ENCODE measurements at regions not wholly inside any gene's neighbourhood (a gene's known extent, or its start where the extent isn't known, plus 50 kb on each side); places are given as distances from the start of the nearest gene placed in this dataset.

- ChIA-PET POLR2A (no interaction called here), CTCF (no interaction called here), RAD21 (ENCODE audit: low non-redundant PET in 1 of 2, low total read pairs in 2 of 2, uncharacterized antibody in 2 of 2, unreplicated experiment in 2 of 2) (no interaction called here)
- Histone ChIP-seq H3K36me3 (ENCODE audit: control insufficient read depth in 1 of 2, insufficient read depth in 2 of 2, low read length in 2 of 2) (no peaks in the 10 kb centered on the region), H2AFZ (ENCODE audit: low read depth, low read length, poor library complexity, severe bottlenecking) (peak overlapping the region; percentile 37), H3K27ac (ENCODE audit: low read depth, low read length) (no peak overlapping the region), H3K4me2 (ENCODE audit: low read length) (no peak overlapping the region), H3K9me3 (ENCODE audit: control insufficient read depth in 1 of 2, insufficient read depth in 1 of 2, low read depth in 1 of 2, low read length in 2 of 2) (no peaks in the 10 kb centered on the region), H3K9ac (ENCODE audit: low read length) (no peak overlapping the region), H4K20me1 (ENCODE audit: insufficient read depth) (no peaks in the 10 kb centered on the region), H3K4me1 (ENCODE audit: control insufficient read depth in 1 of 2, insufficient read depth in 2 of 2, low read length in 2 of 2) (no peaks in the 10 kb centered on the region), H3K9me2 (ENCODE audit: insufficient read depth) (no peaks in the 10 kb centered on the region; the same call in 1 of the 2 replicates), H3K4me3 (replicated peaks in 1 of 2; ENCODE audit: low read depth in 1 of 2, low read length in 2 of 2) (no peak overlapping the region), H3K27me3 (ENCODE audit: insufficient read depth, low read length) (no peaks in the 10 kb centered on the region), H3K79me2 (ENCODE audit: insufficient read depth, low read length) (no peaks in the 10 kb centered on the region; the same call in 1 of the 2 replicates)
- no peak for TF ChIP-seq SP1 (IDR thresholded peaks at IDR 0.05; ENCODE audit: low read depth)
- TF ChIP-seq MAX (IDR thresholded peaks at IDR 0.05), result no peak
- TF ChIP-seq CEBPB (IDR thresholded peaks at IDR 0.05; ENCODE audit: low read depth), result no peak
- no peak for TF ChIP-seq EGR1 (IDR thresholded peaks at IDR 0.05; ENCODE audit: low read depth)
- no peak for TF ChIP-seq SRF (IDR thresholded peaks at IDR 0.05; ENCODE audit: low read depth)
- TF ChIP-seq FOSL1 (IDR thresholded peaks at IDR 0.05; ENCODE audit: low read depth), result no peak
- no peak for TF ChIP-seq ZBTB33 (IDR thresholded peaks at IDR 0.05; ENCODE audit: extremely low read depth, insufficient replicate concordance, low read length)
- TF ChIP-seq POLR2AphosphoS5 (IDR thresholded peaks at IDR 0.05; ENCODE audit: low read depth, low read length), result no peak
- TF ChIP-seq YY1 (IDR thresholded peaks at IDR 0.05; ENCODE audit: extremely low read depth, insufficient replicate concordance, low read depth, low read length), result no peak
- TF ChIP-seq REST (IDR thresholded peaks at IDR 0.05; ENCODE audit: low read depth), result no peak
- no peak for TF ChIP-seq JUND (IDR thresholded peaks at IDR 0.05)
- TF ChIP-seq ELF1 (IDR thresholded peaks at IDR 0.05; ENCODE audit: borderline replicate concordance, low read depth), result no peak
- no peak for TF ChIP-seq RAD21 (IDR thresholded peaks at IDR 0.05; ENCODE audit: low read depth)
- intact Hi-C loops (cut with micrococcal nuclease), result no loop called here
- DNase-seq (ENCODE audit: low read depth, low spot score) (no peak), ATAC-seq (no peak)
- no TSS peak for BruUV-seq (replicated peaks)
Observed at GRCh38 chr7:84651876-84652275, 457.3 kb upstream of the SEMA3A start.

Data from HCT116 (cell line).